Chondrocyte (in vitro differentiated cells): ENCODE measurements at regions not wholly inside any gene's neighbourhood (a gene's known extent, or its start where the extent isn't known, plus 50 kb on each side); places are given as distances from the start of the nearest gene placed in this dataset.
A peak's percentile ranks its signal among the peaks of the same experiment; 100 is the strongest.

Source experiments
- DNase-seq: peaks from one replicate; pipeline ENCODE4 v3.0.0; 2021; ENCODE audit warnings: mixed read lengths, low spot score
- H3K27ac Mint-ChIP-seq: one replicate; pipeline ENCODE4 v1.8.0; 2021; ENCODE audit warnings: mild to moderate bottlenecking, moderate library complexity, mixed read lengths; ENCODE audit not compliant: unreplicated experiment
- H3K27me3 Mint-ChIP-seq: 2 replicates; pipeline ENCODE4 v1.8.0; 2021; ENCODE audit warnings: low read depth, mixed read lengths
- H3K36me3 Mint-ChIP-seq: 2 replicates; pipeline ENCODE4 v1.8.0; 2021; ENCODE audit warnings: low read depth, mixed read lengths
- H3K4me1 Mint-ChIP-seq: 2 replicates; pipeline ENCODE4 v1.8.0; 2021; ENCODE audit warnings: low read depth, mild to moderate bottlenecking, mixed read lengths
- H3K4me3 Mint-ChIP-seq: one replicate; pipeline ENCODE4 v1.8.0; 2021; ENCODE audit warnings: mild to moderate bottlenecking, moderate library complexity, mixed read lengths; ENCODE audit not compliant: unreplicated experiment
- H3K9me3 Mint-ChIP-seq: 2 replicates; pipeline ENCODE4 v1.8.0; 2021; ENCODE audit warnings: low read depth, mixed read lengths
- TF ChIP-seq, protein P1 (sequence below): fragments of 200-600 bp; sonication (generic); IDR thresholded peaks from 2 replicates; pipeline ENCODE4 v1.5.0; 2021; ENCODE audit warnings: antibody characterized with exemption, mild to moderate bottlenecking, moderate library complexity

DNA sequence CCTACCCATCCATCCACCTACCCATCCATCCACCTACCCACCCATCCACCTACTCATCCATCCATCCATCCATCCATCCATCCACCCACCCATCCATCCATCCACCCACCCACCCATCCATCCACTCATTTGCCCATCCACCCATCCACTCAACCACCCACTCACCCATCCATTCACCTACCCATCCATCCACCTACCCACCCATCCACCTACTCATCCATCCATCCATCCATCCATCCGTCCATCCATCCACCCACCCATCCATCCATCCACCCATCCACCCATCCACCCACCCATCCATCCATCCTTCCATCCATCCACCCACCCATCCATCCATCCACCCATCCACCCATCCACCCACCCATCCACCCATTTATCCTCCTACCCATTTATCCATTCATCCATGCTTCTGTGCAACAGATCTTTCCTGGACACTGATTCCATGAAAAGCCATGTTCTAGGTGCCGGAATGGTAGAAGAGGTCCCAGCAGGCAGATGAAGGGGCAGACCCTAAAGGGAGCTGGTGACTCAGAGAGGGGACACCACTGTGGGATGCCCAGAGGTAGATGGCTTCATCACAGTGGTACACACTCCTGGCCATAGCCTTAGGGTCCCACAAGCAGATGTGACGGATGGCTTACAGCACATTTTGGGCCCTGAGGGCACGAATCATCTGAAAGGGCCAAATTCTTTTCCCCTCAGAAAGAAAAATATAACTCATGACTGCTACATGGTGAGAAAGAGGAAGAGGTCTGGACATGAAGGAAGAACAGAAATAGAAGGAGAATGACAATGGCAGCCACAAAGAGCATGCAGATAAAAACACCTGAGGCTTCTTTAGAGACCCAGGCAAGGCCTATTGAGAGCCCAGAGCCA lies 76.0 kb downstream of the KCTD15 start:
- TF ChIP-seq, protein P1, sequence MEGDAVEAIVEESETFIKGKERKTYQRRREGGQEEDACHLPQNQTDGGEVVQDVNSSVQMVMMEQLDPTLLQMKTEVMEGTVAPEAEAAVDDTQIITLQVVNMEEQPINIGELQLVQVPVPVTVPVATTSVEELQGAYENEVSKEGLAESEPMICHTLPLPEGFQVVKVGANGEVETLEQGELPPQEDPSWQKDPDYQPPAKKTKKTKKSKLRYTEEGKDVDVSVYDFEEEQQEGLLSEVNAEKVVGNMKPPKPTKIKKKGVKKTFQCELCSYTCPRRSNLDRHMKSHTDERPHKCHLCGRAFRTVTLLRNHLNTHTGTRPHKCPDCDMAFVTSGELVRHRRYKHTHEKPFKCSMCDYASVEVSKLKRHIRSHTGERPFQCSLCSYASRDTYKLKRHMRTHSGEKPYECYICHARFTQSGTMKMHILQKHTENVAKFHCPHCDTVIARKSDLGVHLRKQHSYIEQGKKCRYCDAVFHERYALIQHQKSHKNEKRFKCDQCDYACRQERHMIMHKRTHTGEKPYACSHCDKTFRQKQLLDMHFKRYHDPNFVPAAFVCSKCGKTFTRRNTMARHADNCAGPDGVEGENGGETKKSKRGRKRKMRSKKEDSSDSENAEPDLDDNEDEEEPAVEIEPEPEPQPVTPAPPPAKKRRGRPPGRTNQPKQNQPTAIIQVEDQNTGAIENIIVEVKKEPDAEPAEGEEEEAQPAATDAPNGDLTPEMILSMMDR, result no peak
- H3K27ac Mint-ChIP-seq, result no peak overlapping the region
- no peak overlapping the region for H3K4me3 Mint-ChIP-seq
- peaks cover 46% of the 10 kb centered on the region for H3K4me1 Mint-ChIP-seq
- no peaks in the 10 kb centered on the region for H3K36me3 Mint-ChIP-seq
- H3K27me3 Mint-ChIP-seq, result no peaks in the 10 kb centered on the region
- DNase-seq, result no peak
- no peaks in the 10 kb centered on the region for H3K9me3 Mint-ChIP-seq

DNA sequence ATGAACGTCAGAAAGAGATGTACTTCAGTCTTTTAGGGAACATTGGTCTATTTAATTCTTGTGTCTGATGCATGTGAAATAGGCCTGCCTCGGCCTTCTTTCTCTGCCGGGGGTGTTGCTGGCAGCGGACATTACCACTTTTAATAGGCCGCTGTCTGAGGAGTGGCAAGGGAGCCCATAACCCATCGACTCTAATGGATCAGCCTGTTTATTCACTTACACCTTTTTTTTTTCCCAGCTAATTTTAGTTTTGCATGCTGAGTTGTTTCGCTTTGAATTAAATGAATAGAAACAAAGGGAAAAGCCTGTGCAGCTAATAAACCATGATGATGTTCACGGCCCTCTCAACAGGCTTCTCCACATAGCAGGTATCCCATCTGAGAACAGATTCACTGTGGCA lies 78.4 kb downstream of the KCTD15 start:
- H3K27ac Mint-ChIP-seq, result no peak overlapping the region
- peaks cover 50% of the 10 kb centered on the region for H3K4me1 Mint-ChIP-seq
- H3K4me3 Mint-ChIP-seq, result no peak overlapping the region
- DNase-seq, result no peak
- no peaks in the 10 kb centered on the region for H3K27me3 Mint-ChIP-seq
- no peaks in the 10 kb centered on the region for H3K36me3 Mint-ChIP-seq
- TF ChIP-seq, protein P1, result no peak
- H3K9me3 Mint-ChIP-seq, result no peaks in the 10 kb centered on the region

DNA sequence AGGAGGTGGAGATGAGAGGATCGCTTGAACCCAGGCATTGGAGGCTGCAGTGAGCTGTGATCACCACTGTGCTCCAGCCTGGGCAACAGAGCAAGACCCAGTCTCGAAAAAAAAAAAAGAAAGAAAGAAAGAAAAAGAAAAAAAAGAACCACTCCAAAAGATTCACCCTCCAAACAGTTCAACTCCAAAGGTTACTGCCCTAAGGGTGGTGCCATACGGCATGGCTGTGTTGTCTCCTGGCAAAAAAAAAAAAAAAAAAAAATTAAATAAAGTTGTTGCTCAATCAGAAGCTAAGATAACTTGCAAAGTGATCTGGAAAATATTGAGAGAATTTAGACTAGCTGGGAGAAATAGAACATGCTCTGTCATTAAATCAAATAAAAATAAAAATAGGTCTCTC lies 79.5 kb downstream of the KCTD15 start:
- Mint-ChIP-seq H3K27ac (peak overlapping the region; percentile 73), H3K36me3 (no peaks in the 10 kb centered on the region), H3K4me1 (peaks cover 60% of the 10 kb centered on the region), H3K4me3 (no peak overlapping the region), H3K9me3 (no peaks in the 10 kb centered on the region), H3K27me3 (no peaks in the 10 kb centered on the region)
- DNase-seq, result no peak
- TF ChIP-seq, protein P1, result no peak

DNA sequence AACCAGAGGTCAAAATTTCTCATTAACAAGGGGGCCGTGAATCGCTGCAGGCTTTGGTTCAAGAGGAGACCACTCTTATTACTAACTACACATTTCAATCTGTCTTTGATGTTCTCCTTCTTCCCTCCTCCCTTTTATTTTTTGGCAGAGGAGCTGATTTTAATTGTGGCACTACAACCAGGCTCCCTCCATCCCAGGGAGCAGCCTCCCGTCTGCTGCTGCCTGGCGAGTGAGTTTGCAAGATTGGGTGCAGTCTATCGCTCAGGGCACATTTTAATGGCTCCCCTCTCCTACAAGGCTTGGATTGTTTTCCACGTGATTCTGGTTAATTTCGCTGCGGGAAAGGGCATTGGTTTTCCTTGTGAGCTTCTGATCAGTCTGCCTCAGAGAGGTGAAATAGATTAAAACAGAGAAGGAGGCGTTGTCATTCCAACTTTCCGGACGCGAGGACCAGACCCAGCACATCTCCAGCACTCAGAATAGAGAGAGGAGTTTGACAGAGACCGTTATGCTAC lies 81.4 kb downstream of the KCTD15 start:
- TF ChIP-seq, protein P1, result no peak
- Mint-ChIP-seq H3K27me3 (no peaks in the 10 kb centered on the region), H3K36me3 (no peaks in the 10 kb centered on the region), H3K27ac (no peak overlapping the region), H3K4me1 (peaks cover 58% of the 10 kb centered on the region), H3K4me3 (no peak overlapping the region), H3K9me3 (no peaks in the 10 kb centered on the region)
- no peak for DNase-seq

DNA sequence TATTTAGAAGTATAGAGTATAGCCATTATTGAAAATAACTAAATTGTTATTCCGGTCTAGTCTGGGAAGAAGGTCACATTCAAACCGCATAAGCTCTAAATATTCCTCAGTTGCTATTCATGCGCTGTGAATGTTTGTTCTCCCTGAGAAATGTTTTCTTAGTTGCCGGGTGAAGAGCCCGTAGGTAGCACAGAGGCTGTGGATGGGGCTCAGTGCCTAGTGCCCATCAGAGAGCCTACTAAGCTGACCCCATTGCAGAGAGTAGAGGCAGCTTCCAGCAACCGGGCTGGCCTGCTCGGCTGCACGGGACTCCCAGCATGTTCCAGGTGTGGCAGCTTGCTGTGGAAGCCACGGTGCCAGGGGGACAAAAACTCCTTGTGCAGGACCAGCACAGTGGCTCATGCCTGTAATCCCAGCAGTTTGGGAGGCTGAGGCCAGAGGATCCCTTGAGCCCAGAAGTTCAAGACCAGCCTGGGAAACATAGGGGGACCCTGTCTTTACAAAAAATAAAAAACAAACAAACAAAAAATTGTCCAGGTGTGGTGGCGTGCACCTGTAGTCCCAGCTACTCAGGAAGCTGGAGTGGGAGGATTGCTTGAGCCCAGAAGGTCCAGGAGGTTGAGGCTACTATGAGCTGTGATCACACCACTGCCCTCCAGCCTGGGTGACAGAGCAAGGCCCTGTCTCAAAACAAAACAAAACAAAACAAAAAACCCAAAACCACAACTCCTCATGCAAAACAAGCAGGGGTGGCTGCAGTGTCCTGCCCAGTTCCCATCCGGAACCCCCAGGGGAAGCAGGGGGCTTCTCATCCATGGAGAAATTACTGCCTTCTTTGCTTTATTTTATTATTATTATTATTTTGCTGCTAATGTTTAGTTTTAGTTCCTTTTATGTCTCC lies 82.5 kb downstream of the KCTD15 start:
- peaks cover 63% of the 10 kb centered on the region for H3K4me1 Mint-ChIP-seq
- no peaks in the 10 kb centered on the region for H3K36me3 Mint-ChIP-seq
- no peak for DNase-seq
- TF ChIP-seq, protein P1, result no peak
- no peak overlapping the region for H3K4me3 Mint-ChIP-seq
- H3K27ac Mint-ChIP-seq, result peak overlapping the region; percentile 94
- no peaks in the 10 kb centered on the region for H3K9me3 Mint-ChIP-seq
- no peaks in the 10 kb centered on the region for H3K27me3 Mint-ChIP-seq
